Mesothelial cell of epicardium (in vitro differentiated cells): ENCODE measurements at regions not wholly inside any gene's neighbourhood (a gene's known extent, or its start where the extent isn't known, plus 50 kb on each side); places are given as distances from the start of the nearest gene placed in this dataset.

Experiments
- DNase-seq, 2 experiments: peaks; one replicate each; pipeline ENCODE4 v3.0.0; 2021; ENCODE audit warnings: low spot score in 2 of 2; ENCODE audit not compliant: unreplicated experiment in 2 of 2
- H3K27ac Mint-ChIP-seq: 2 replicates; pipeline ENCODE4 v1.8.0; 2021; ENCODE audit warnings: mixed read lengths
- H3K27me3 Mint-ChIP-seq: 2 replicates; pipeline ENCODE4 v1.8.0; 2021; ENCODE audit warnings: low read depth, mixed read lengths
- H3K36me3 Mint-ChIP-seq: 2 replicates; pipeline ENCODE4 v1.8.0; 2021; ENCODE audit warnings: mixed read lengths
- H3K4me1 Mint-ChIP-seq: 2 replicates; pipeline ENCODE4 v1.8.0; 2021; ENCODE audit warnings: mixed read lengths
- H3K4me3 Mint-ChIP-seq: 2 replicates; pipeline ENCODE4 v1.8.0; 2021; ENCODE audit warnings: mild to moderate bottlenecking, moderate library complexity, mixed read lengths
- H3K9me3 Mint-ChIP-seq: 2 replicates; pipeline ENCODE4 v1.8.0; 2021; ENCODE audit warnings: mixed read lengths
- TF ChIP-seq, protein P1 (sequence below): fragments of 200-600 bp; sonication (generic); IDR thresholded peaks from one replicate; pipeline ENCODE4 v1.5.0; 2021; ENCODE audit warnings: antibody characterized with exemption; ENCODE audit not compliant: unreplicated experiment

DNA sequence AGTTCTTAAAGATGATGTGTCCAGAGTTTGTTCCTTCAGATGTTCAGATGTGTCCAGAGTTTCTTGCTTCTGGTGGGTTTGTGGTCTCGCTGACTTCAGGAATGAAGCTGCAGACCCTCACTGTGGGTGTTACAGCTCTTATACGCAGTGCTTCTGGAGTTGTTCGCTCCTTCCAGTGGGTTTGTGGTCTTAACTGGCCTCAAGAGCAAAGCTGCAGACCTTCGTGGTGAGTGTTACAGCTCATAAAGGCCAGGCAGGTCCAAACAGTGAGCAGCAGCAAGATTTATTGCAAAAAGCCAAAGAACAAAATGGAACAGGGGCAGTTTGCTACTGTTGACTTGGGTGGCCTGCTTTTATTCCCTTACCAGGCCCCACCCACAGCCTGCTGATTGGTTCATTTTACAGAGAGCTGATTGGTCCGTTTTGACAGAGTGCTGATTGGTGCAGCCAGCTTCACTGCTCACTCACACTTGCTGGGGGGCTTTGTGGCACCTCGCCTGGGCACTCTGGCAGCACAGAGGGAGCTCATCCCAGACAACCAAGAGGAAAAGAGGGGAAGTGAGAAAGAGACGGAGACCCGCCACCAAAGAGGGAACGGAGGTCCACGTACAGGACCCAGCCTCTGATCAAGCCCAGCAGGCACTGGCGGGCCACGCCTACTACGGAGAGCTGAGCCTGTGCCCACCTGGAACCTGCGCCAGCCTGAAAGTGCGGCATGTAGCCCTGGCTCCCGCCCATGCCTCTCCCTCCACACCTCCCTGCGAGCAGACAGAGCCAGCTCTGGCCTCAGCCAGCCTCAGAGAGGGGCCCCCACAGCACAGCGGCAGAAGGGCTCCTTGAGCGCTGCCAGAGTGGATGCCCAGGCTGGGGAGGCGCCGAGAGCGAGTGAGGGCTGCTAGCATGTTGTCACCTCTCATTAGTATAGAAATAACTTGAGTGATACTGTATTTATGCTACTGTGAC lies 55.8 kb upstream of the SEMA3C start:
- Mint-ChIP-seq H3K27ac (no peak overlapping the region), H3K4me1 (no peaks in the 10 kb centered on the region), H3K9me3 (peaks cover 21% of the 10 kb centered on the region), H3K27me3 (no peaks in the 10 kb centered on the region), H3K36me3 (peaks cover 10% of the 10 kb centered on the region), H3K4me3 (no peak overlapping the region)
- TF ChIP-seq, protein P1, sequence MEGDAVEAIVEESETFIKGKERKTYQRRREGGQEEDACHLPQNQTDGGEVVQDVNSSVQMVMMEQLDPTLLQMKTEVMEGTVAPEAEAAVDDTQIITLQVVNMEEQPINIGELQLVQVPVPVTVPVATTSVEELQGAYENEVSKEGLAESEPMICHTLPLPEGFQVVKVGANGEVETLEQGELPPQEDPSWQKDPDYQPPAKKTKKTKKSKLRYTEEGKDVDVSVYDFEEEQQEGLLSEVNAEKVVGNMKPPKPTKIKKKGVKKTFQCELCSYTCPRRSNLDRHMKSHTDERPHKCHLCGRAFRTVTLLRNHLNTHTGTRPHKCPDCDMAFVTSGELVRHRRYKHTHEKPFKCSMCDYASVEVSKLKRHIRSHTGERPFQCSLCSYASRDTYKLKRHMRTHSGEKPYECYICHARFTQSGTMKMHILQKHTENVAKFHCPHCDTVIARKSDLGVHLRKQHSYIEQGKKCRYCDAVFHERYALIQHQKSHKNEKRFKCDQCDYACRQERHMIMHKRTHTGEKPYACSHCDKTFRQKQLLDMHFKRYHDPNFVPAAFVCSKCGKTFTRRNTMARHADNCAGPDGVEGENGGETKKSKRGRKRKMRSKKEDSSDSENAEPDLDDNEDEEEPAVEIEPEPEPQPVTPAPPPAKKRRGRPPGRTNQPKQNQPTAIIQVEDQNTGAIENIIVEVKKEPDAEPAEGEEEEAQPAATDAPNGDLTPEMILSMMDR: no peak
- DNase-seq: no peak

DNA sequence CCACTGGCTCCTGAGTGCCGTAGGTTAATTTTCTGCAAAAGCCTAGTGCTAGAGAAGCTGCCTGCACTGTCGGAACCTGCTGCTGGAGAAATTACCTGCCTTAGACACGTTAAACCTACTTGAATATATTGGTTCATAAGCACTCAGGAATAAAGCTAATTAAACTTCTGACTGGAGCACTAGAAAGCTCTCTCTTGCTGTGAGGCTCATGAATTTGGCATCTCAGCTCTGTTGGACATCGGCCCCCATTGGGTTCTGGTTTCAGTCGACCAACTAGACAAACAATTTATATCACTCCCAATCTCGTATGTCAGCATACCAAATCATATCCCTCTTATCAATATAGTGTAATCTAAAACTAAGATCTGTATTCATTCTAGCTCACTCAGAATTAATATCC lies 52.4 kb upstream of the SEMA3C start:
- Mint-ChIP-seq H3K27ac (no peak overlapping the region), H3K9me3 (peaks cover 8% of the 10 kb centered on the region), H3K4me1 (peaks cover 2% of the 10 kb centered on the region), H3K27me3 (no peaks in the 10 kb centered on the region), H3K36me3 (peaks cover 2% of the 10 kb centered on the region), H3K4me3 (no peak overlapping the region)
- TF ChIP-seq, protein P1: no peak
- no peak for DNase-seq
